ENCODE measurements at regions not wholly inside any gene's neighbourhood (a gene's known extent, or its start where the extent isn't known, plus 50 kb on each side); places are given as distances from the start of the nearest gene placed in this dataset.
A peak's percentile ranks its signal among the peaks of the same experiment; 100 is the strongest.
"Not testable (repeated sequence)": the region's sequence is repeated elsewhere in the genome, so short reads cannot be mapped to it uniquely, and the experiment has no call there.

GRCh38 chr1:182210417-182210816, 148.9 kb upstream of the ZNF648 start:
- H3K36me3 ChIP-seq = no peaks in the 10 kb centered on the region
- peaks cover 0 to 12% of the 10 kb centered on the region in 2 donors for H3K4me1 ChIP-seq (ENCODE audit: control insufficient read depth in 1 of 2, low read depth in 2 of 2)
- H3K4me3 ChIP-seq = no peak overlapping the region
- ATAC-seq (ENCODE audit: insufficient number of reproducible peaks, low FRiP score, low read depth) = no peak
- H3K27me3 ChIP-seq (replicated peaks; ENCODE audit: insufficient read depth) = no peaks in the 10 kb centered on the region
- no peak for TF ChIP-seq CTCF (IDR thresholded peaks at IDR 0.05)
- no peaks in the 10 kb centered on the region for H3K9me3 ChIP-seq
- H3K27ac ChIP-seq = no peak overlapping the region
- DNase-seq (ENCODE audit: low spot score) = no peak

- ATAC-seq (ENCODE audit: insufficient number of reproducible peaks, low FRiP score, low read depth) (no peak), DNase-seq (ENCODE audit: low spot score) (no peak)
- Histone ChIP-seq H3K4me3 (no peak overlapping the region), H3K36me3 (no peaks in the 10 kb centered on the region), H3K9me3 (no peaks in the 10 kb centered on the region), H3K27me3 (replicated peaks; ENCODE audit: insufficient read depth) (no peaks in the 10 kb centered on the region), H3K27ac (no peak overlapping the region), H3K4me1 (ENCODE audit: control insufficient read depth in 1 of 2, low read depth in 2 of 2) (peaks cover 0 to 12% of the 10 kb centered on the region in 2 donors)
- TF ChIP-seq CTCF (IDR thresholded peaks at IDR 0.05) = no peak
These were observed 145.8 kb upstream of the ZNF648 start for GRCh38 chr1:182207300-182207699.

GRCh38 chr1:182206626-182207239, 145.2 kb upstream of the ZNF648 start:
- no peaks in the 10 kb centered on the region for H3K27me3 ChIP-seq (replicated peaks; ENCODE audit: insufficient read depth)
- no peaks in the 10 kb centered on the region for H3K36me3 ChIP-seq
- H3K9me3 ChIP-seq = no peaks in the 10 kb centered on the region
- DNase-seq (ENCODE audit: low spot score) = peak; percentile 11
- no peak for TF ChIP-seq CTCF (IDR thresholded peaks at IDR 0.05)
- no peak overlapping the region for H3K27ac ChIP-seq
- no peak overlapping the region for H3K4me3 ChIP-seq
- peaks cover 0 to 12% of the 10 kb centered on the region in 2 donors for H3K4me1 ChIP-seq (ENCODE audit: control insufficient read depth in 1 of 2, low read depth in 2 of 2)
- no peak for ATAC-seq (ENCODE audit: insufficient number of reproducible peaks, low FRiP score, low read depth)

- Histone ChIP-seq H3K4me3 (no peak overlapping the region), H3K27me3 (replicated peaks; ENCODE audit: insufficient read depth) (no peaks in the 10 kb centered on the region), H3K36me3 (no peaks in the 10 kb centered on the region), H3K27ac (no peak overlapping the region), H3K4me1 (ENCODE audit: control insufficient read depth in 1 of 2, low read depth in 2 of 2) (peaks cover 0 to 12% of the 10 kb centered on the region in 2 donors), H3K9me3 (no peaks in the 10 kb centered on the region)
- DNase-seq (ENCODE audit: low spot score) = no peak
- no peak for ATAC-seq (ENCODE audit: insufficient number of reproducible peaks, low FRiP score, low read depth)
- no peak for TF ChIP-seq CTCF (IDR thresholded peaks at IDR 0.05)
These were observed 144.0 kb upstream of the ZNF648 start for GRCh38 chr1:182205351-182206022.

GRCh38 chr1:182203191-182203875, 141.8 kb upstream of the ZNF648 start:
- H3K9me3 ChIP-seq = no peaks in the 10 kb centered on the region
- ATAC-seq (ENCODE audit: insufficient number of reproducible peaks, low FRiP score, low read depth) (no peak), DNase-seq (ENCODE audit: low spot score) (no peak)
- H3K4me1 ChIP-seq (ENCODE audit: control insufficient read depth in 1 of 2, low read depth in 2 of 2) = peaks cover 3 to 16% of the 10 kb centered on the region in 2 donors
- no peaks in the 10 kb centered on the region for H3K36me3 ChIP-seq
- TF ChIP-seq CTCF (IDR thresholded peaks at IDR 0.05) = no peak
- H3K27me3 ChIP-seq (replicated peaks; ENCODE audit: insufficient read depth) = no peaks in the 10 kb centered on the region
- H3K27ac ChIP-seq = no peak overlapping the region
- H3K4me3 ChIP-seq = no peak overlapping the region

- not testable (repeated sequence) for H3K27me3 ChIP-seq (replicated peaks; ENCODE audit: insufficient read depth); H3K9me3 ChIP-seq; DNase-seq (ENCODE audit: low spot score); H3K4me3 ChIP-seq; H3K36me3 ChIP-seq; H3K27ac ChIP-seq; ATAC-seq (ENCODE audit: insufficient number of reproducible peaks, low FRiP score, low read depth)
- H3K4me1 ChIP-seq (ENCODE audit: control insufficient read depth in 1 of 2, low read depth in 2 of 2) = peaks cover 20 to 26% of the 10 kb centered on the region in 2 donors
These were observed 140.0 kb upstream of the ZNF648 start for GRCh38 chr1:182201490-182201889.
